Neural crest cell (in vitro differentiated cells): ENCODE measurements at regions not wholly inside any gene's neighbourhood (a gene's known extent, or its start where the extent isn't known, plus 50 kb on each side); places are given as distances from the start of the nearest gene placed in this dataset.

Source experiments
- DNase-seq: peaks from one replicate; pipeline ENCODE4 v3.0.0; 2021; ENCODE audit warnings: low read depth, mixed read lengths, low spot score
- H3K27ac Mint-ChIP-seq: one replicate; pipeline ENCODE4 v1.8.0; 2021; ENCODE audit warnings: mild to moderate bottlenecking, mixed read lengths; ENCODE audit not compliant: unreplicated experiment
- H3K27me3 Mint-ChIP-seq: 2 replicates; pipeline ENCODE4 v1.8.0; 2021; ENCODE audit warnings: low read depth, mild to moderate bottlenecking, mixed read lengths
- H3K36me3 Mint-ChIP-seq: 2 replicates; pipeline ENCODE4 v1.8.0; 2021; ENCODE audit warnings: low read depth, mild to moderate bottlenecking, mixed read lengths
- H3K4me1 Mint-ChIP-seq: 2 replicates; pipeline ENCODE4 v1.8.0; 2021; ENCODE audit warnings: mixed read lengths
- H3K4me3 Mint-ChIP-seq: one replicate; pipeline ENCODE4 v1.8.0; 2021; ENCODE audit warnings: mild to moderate bottlenecking, mixed read lengths
- H3K9me3 Mint-ChIP-seq: 2 replicates; pipeline ENCODE4 v1.8.0; 2021; ENCODE audit warnings: mixed read lengths
- CTCF ChIP-seq: fragments of 200-600 bp; sonication (generic); conservative IDR thresholded peaks from 2 replicates; pipeline ENCODE4 v1.5.0; 2021; ENCODE audit warnings: antibody characterized with exemption, mild to moderate bottlenecking

GRCh38 chr2:12854001-12854530 lies 137.3 kb downstream of the TRIB2 start:
- Mint-ChIP-seq H3K27ac (no peak overlapping the region), H3K4me3 (no peak overlapping the region), H3K4me1 (no peaks in the 10 kb centered on the region), H3K27me3 (no peaks in the 10 kb centered on the region), H3K36me3 (no peaks in the 10 kb centered on the region), H3K9me3 (peaks cover 7% of the 10 kb centered on the region)
- no peak for DNase-seq
- no peak for TF ChIP-seq CTCF

GRCh38 chr2:12855508-12855907 lies 138.8 kb downstream of the TRIB2 start:
- Mint-ChIP-seq H3K36me3 (peaks cover 5% of the 10 kb centered on the region), H3K4me3 (no peak overlapping the region)
- no peak for TF ChIP-seq CTCF

GRCh38 chr2:12856934-12857601 lies 140.3 kb downstream of the TRIB2 start:
- DNase-seq, result no peak
- H3K9me3 Mint-ChIP-seq, result peaks cover 16% of the 10 kb centered on the region
- no peaks in the 10 kb centered on the region for H3K4me1 Mint-ChIP-seq
- H3K4me3 Mint-ChIP-seq, result no peak overlapping the region
- TF ChIP-seq CTCF, result no peak
- no peaks in the 10 kb centered on the region for H3K27me3 Mint-ChIP-seq
- no peak overlapping the region for H3K27ac Mint-ChIP-seq
- H3K36me3 Mint-ChIP-seq, result peaks cover 9% of the 10 kb centered on the region

More at GRCh38 chr2:12855508-12855907, 138.8 kb downstream of the TRIB2 start:
- H3K9me3 Mint-ChIP-seq, result peaks cover 11% of the 10 kb centered on the region
- H3K27me3 Mint-ChIP-seq, result no peaks in the 10 kb centered on the region
- no peaks in the 10 kb centered on the region for H3K4me1 Mint-ChIP-seq
- DNase-seq, result no peak
- H3K27ac Mint-ChIP-seq, result no peak overlapping the region

- Mint-ChIP-seq H3K4me3 (no peak overlapping the region), H3K9me3 (peaks cover 16% of the 10 kb centered on the region), H3K4me1 (no peaks in the 10 kb centered on the region)
These were observed 141.2 kb downstream of the TRIB2 start for GRCh38 chr2:12857891-12858290.

GRCh38 chr2:12858786-12859185 lies 142.1 kb downstream of the TRIB2 start:
- Mint-ChIP-seq H3K36me3 (peaks cover 12% of the 10 kb centered on the region), H3K9me3 (peaks cover 20% of the 10 kb centered on the region), H3K27me3 (no peaks in the 10 kb centered on the region), H3K4me3 (no peak overlapping the region), H3K4me1 (no peaks in the 10 kb centered on the region), H3K27ac (no peak overlapping the region)
- no peak for DNase-seq
- no peak for TF ChIP-seq CTCF

More at GRCh38 chr2:12857891-12858290, 141.2 kb downstream of the TRIB2 start:
- Mint-ChIP-seq H3K27ac (no peak overlapping the region), H3K27me3 (no peaks in the 10 kb centered on the region), H3K36me3 (peaks cover 9% of the 10 kb centered on the region)
- DNase-seq, result no peak
- TF ChIP-seq CTCF, result no peak
